HAP-1 (cell line): ENCODE measurements at regions not wholly inside any gene's neighbourhood (a gene's known extent, or its start where the extent isn't known, plus 50 kb on each side); places are given as distances from the start of the nearest gene placed in this dataset.
A peak's percentile ranks its signal among the peaks of the same experiment; 100 is the strongest.

Experiments
- DNase-seq, 2 experiments: peaks; one replicate each; pipeline ENCODE4 v3.0.0-alpha.2; 2016 to 2020; ENCODE audit warnings: low spot score in 2 of 2
- H3K27me3 ChIP-seq: fragments of 250-450 bp; sonication (Bioruptor Pico); 2 replicates; pipeline ENCODE4 v1.5.1; 2020; ENCODE audit warnings: low read depth, mild to moderate bottlenecking, moderate library complexity
- H3K36me3 ChIP-seq: fragments of 250-450 bp; sonication (Bioruptor Pico); replicated peaks from 2 replicates; pipeline ENCODE4 v1.5.1; 2020; ENCODE audit warnings: mild to moderate bottlenecking
- H3K4me1 ChIP-seq: fragments of 250-450 bp; sonication (Bioruptor Pico); 2 replicates; pipeline ENCODE4 v1.5.1; 2020; ENCODE audit warnings: mild to moderate bottlenecking
- H3K4me3 ChIP-seq: fragments of 250-450 bp; sonication (Bioruptor Pico); 2 replicates; pipeline ENCODE4 v1.5.1; 2020; ENCODE audit warnings: mild to moderate bottlenecking, moderate library complexity
- H3K9me3 ChIP-seq: fragments of 250-450 bp; sonication (Bioruptor Pico); 2 replicates; pipeline ENCODE4 v1.5.1; 2020; ENCODE audit warnings: mild to moderate bottlenecking, moderate library complexity
- in situ Hi-C: fragments of 300-500 bp; cut with MboI; formaldehyde crosslinking; loops from 3 replicates; pipeline ENCODE4 v1.14.3; 2020; ENCODE audit warnings: low sequenced_read_pairs, inconsistent platforms, mixed read lengths

DNA sequence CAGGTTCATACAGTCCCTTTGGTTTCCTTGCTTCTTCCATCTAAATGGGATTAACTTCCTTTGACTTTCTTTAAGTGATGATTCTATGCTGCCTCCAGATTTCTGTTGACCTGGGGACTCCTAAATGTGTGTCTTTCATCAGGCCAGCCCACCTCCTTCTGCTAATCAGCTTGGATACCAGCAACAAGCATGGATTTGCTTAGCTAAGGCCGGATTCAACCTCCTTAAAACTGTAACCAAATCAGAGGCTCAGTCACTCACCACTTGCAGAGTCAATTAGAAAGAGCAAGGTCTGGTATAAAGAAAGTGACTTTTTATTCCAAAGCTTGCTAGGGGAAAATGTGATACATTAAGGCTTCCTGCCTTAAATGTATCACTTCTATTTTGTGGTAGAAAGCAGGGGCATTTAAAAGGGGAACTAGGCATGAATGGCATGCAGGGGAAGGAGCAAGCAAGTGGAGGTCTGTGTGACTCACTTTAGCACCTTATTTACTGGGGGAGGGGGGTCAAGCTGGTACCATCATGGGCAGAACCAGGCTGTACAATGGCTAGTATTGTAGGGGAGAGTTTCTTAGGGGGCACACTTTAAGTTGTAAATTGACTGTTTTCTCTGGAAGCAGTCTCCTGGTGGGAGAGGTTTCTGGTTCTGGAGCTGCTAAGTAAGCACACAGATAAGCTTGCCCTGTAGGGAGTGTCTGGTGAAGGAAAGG, 239.0 kb upstream of the PDGFD start:
- H3K4me3 ChIP-seq: no peak overlapping the region
- H3K4me1 ChIP-seq: no peaks in the 10 kb centered on the region
- no peaks in the 10 kb centered on the region for H3K27me3 ChIP-seq
- H3K36me3 ChIP-seq: no peaks in the 10 kb centered on the region
- DNase-seq: no peak
- in situ Hi-C loops: no loop called here
- no peaks in the 10 kb centered on the region for H3K9me3 ChIP-seq

GRCh38 chr11:104394508-104394907, 230.6 kb upstream of the PDGFD start:
- Histone ChIP-seq H3K4me3 (no peak overlapping the region), H3K4me1 (no peaks in the 10 kb centered on the region), H3K9me3 (no peaks in the 10 kb centered on the region), H3K36me3 (no peaks in the 10 kb centered on the region), H3K27me3 (no peaks in the 10 kb centered on the region)
- DNase-seq: no peak
- in situ Hi-C loops: no loop called here

DNA sequence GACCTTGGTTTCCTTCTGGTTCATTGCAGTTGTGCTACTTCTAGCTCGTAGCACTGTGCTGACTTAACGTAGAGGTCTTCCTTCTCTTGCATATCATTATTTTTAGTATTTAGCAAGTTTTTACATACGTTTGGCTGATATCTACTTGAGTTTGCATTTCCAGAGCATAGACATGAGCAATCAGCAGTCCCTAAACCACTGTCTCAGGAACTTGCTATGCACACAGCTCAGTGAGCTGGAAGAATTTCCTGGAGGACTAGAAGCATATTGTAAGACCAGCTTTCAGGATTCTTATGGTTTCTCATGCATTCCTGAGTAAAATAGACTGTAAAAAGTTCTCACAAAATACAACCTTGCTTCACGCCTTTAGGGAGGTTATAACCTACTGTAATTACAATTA, 226.7 kb upstream of the PDGFD start:
- no peaks in the 10 kb centered on the region for H3K4me1 ChIP-seq
- no peak overlapping the region for H3K4me3 ChIP-seq

GRCh38 chr11:104385884-104386283, 221.9 kb upstream of the PDGFD start:
- Histone ChIP-seq H3K36me3 (no peaks in the 10 kb centered on the region), H3K4me3 (no peak overlapping the region), H3K27me3 (no peaks in the 10 kb centered on the region), H3K9me3 (no peaks in the 10 kb centered on the region), H3K4me1 (peaks cover 2% of the 10 kb centered on the region)
- in situ Hi-C loops: no loop called here
- DNase-seq: no peak

More for the DNA sequence above, 226.7 kb upstream of the PDGFD start:
- in situ Hi-C loops: no loop called here
- H3K9me3 ChIP-seq: no peaks in the 10 kb centered on the region
- no peaks in the 10 kb centered on the region for H3K27me3 ChIP-seq
- H3K36me3 ChIP-seq: no peaks in the 10 kb centered on the region
- no peak for DNase-seq

GRCh38 chr11:104380358-104380757, 216.4 kb upstream of the PDGFD start:
- Histone ChIP-seq H3K4me1 (peaks cover 10% of the 10 kb centered on the region), H3K4me3 (no peak overlapping the region), H3K36me3 (no peaks in the 10 kb centered on the region), H3K27me3 (no peaks in the 10 kb centered on the region), H3K9me3 (no peaks in the 10 kb centered on the region)
- DNase-seq: peak; percentile 13 to 67
- in situ Hi-C loops: no loop called here

DNA sequence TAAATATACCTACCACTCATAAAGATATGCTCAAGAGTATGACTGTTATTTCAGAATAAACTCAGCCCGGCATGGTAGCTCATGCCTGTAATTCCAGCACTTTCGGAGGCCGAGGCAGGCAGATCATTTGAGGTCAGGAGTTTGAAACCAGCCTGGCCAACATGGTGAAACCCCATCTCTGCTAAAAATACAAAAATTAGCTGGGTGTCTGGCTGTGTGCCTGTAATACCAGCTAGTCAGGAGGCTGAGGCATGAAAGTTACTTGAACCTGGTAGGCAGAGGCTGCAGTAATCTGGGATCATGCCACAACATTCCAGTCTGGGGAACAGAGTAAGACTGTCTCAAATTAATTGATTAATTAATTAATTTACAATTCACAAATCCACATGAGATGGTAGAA, 208.2 kb upstream of the PDGFD start:
- Histone ChIP-seq H3K4me3 (no peak overlapping the region), H3K36me3 (no peaks in the 10 kb centered on the region), H3K4me1 (no peaks in the 10 kb centered on the region), H3K9me3 (no peaks in the 10 kb centered on the region), H3K27me3 (no peaks in the 10 kb centered on the region)
- in situ Hi-C loops: no loop called here
- DNase-seq: no peak

GRCh38 chr11:104370478-104370877, 206.5 kb upstream of the PDGFD start:
- Histone ChIP-seq H3K4me1 (no peaks in the 10 kb centered on the region), H3K9me3 (no peaks in the 10 kb centered on the region), H3K27me3 (no peaks in the 10 kb centered on the region), H3K4me3 (no peak overlapping the region), H3K36me3 (no peaks in the 10 kb centered on the region)
- in situ Hi-C loops: no loop called here
- no peak for DNase-seq

GRCh38 chr11:104369761-104370160, 205.8 kb upstream of the PDGFD start:
- H3K27me3 ChIP-seq: no peaks in the 10 kb centered on the region
- H3K4me3 ChIP-seq: no peak overlapping the region
- H3K4me1 ChIP-seq: no peaks in the 10 kb centered on the region
- in situ Hi-C loops: no loop called here
- DNase-seq: no peak
- H3K9me3 ChIP-seq: no peaks in the 10 kb centered on the region
- H3K36me3 ChIP-seq: no peaks in the 10 kb centered on the region

DNA sequence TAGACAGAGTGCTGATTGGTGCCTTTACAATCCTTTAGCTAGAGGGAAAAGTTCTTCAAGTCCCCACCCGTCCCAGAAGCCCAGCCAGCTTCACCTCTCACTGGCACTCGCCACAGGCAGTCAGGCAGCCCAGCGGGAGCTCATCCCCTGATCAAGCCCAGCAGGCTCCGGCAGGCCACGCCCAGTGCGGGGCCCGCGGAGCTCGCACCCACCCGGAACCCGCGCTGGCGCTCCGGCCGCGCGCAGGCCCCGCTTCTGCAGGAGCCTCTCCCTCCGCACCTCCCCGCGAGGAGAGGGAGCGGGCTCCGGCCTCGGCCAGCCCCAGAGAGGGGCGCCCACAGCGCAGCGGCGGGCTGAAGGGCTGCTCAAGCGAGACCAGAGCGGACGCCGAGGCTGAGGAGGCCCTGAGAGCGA, 202.4 kb upstream of the PDGFD start:
- no peak overlapping the region for H3K4me3 ChIP-seq
- no peaks in the 10 kb centered on the region for H3K27me3 ChIP-seq
- no peak for DNase-seq
- no peaks in the 10 kb centered on the region for H3K9me3 ChIP-seq
- H3K4me1 ChIP-seq: no peaks in the 10 kb centered on the region
- no peaks in the 10 kb centered on the region for H3K36me3 ChIP-seq
- in situ Hi-C loops: no loop called here

- H3K27me3 ChIP-seq: no peaks in the 10 kb centered on the region
- DNase-seq: no peak
- H3K4me3 ChIP-seq: no peak overlapping the region
- H3K9me3 ChIP-seq: no peaks in the 10 kb centered on the region
- in situ Hi-C loops: no loop called here
- no peaks in the 10 kb centered on the region for H3K4me1 ChIP-seq
- no peaks in the 10 kb centered on the region for H3K36me3 ChIP-seq
Observed at GRCh38 chr11:104365676-104366075, 201.7 kb upstream of the PDGFD start.

DNA sequence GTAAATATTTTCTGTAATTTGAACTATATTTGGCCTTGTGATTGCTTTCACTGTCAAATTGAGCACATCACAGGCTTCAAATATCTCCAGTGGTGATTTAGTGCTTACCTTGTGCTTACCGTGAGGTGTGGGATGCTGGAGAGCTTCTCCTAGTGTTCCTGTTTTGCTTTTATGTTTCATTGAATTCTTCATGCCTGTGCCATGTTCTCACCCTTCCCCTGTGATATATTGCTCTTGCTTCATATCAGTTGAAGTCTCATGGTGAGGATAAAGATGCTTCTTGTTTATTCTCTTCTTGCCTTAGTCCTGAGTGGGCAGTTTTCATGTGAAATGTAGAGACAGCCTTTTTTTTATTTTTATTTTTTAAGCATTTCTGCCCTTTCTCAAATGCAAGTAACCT, 198.0 kb upstream of the PDGFD start:
- Histone ChIP-seq H3K36me3 (no peaks in the 10 kb centered on the region), H3K4me3 (no peak overlapping the region), H3K27me3 (no peaks in the 10 kb centered on the region), H3K4me1 (no peaks in the 10 kb centered on the region), H3K9me3 (no peaks in the 10 kb centered on the region)
- DNase-seq: no peak
- in situ Hi-C loops: no loop called here

DNA sequence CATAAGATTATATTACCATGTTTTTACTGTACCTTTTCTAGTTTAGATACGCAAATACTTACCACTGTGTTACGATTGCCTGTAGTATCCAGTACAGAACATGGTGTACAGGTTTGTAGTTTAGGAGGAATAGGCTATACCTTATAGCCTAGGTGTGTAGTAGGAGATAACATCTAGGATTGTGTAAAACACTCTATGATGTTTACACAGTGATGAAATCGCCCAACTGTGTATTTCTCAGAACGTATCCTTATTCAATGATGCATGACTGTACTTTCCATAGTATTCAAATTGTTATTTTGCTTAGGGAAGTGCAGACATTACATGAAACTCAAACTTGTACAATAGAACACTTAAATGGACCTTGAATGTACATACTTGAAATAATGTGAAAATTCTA, 188.1 kb upstream of the PDGFD start:
- in situ Hi-C loops: no loop called here
- no peaks in the 10 kb centered on the region for H3K4me1 ChIP-seq
- H3K36me3 ChIP-seq: no peaks in the 10 kb centered on the region
- DNase-seq: no peak
- H3K27me3 ChIP-seq: no peaks in the 10 kb centered on the region
- H3K9me3 ChIP-seq: no peaks in the 10 kb centered on the region
- H3K4me3 ChIP-seq: no peak overlapping the region

DNA sequence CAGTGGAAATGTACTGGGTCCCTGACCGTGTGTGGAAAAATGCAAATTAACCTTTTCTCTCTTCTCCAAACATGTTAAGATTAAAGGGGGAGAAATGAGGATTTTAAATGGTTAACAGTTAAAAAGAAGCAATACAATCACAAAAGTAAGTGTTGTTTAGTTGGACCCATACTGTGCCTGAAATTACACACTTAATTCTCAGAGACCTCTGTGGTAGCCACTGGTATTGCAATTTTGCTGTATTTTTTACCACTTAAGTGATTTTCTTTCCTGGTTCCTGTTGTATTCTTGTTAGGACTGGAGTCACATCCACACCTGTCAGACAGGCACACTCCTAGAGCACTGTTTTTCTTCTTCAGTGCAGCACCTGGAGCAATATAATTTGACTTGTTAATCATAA, 179.6 kb upstream of the PDGFD start:
- no peaks in the 10 kb centered on the region for H3K36me3 ChIP-seq
- 0 out of 2 replicates have a peak, but pooled peaks cover 3% of the 10 kb centered on the region for H3K4me1 ChIP-seq
- peak; percentile 19 to 28 for DNase-seq
- in situ Hi-C loops: no loop called here
- H3K27me3 ChIP-seq: no peaks in the 10 kb centered on the region
- no peak overlapping the region for H3K4me3 ChIP-seq
- H3K9me3 ChIP-seq: no peaks in the 10 kb centered on the region

DNA sequence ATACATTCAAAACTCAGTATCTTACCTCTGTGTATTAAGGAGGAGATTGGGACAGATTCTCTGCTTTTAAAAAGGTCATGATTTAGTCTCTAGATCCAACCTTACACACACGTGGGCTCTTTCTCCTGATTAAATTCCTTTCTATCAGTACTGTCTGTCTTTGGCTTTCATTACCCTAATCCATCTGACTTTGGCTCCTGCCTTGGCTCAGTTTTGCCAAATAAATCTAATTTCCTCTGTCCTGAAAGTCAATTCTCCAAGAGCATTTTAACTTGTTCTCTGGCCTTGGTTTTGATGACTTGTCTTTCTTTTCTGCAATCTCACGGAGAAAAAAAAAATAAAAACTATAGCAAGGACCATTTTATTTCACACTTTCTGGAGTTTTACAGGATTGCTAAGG, 176.6 kb upstream of the PDGFD start:
- H3K36me3 ChIP-seq: no peaks in the 10 kb centered on the region
- in situ Hi-C loops: no loop called here
- H3K9me3 ChIP-seq: no peaks in the 10 kb centered on the region
- DNase-seq: no peak
- H3K27me3 ChIP-seq: no peaks in the 10 kb centered on the region
- 0 out of 2 replicates have a peak, but pooled peaks cover 3% of the 10 kb centered on the region for H3K4me1 ChIP-seq
- no peak overlapping the region for H3K4me3 ChIP-seq

- Histone ChIP-seq H3K4me1 (0 out of 2 replicates have a peak, but pooled peaks cover 3% of the 10 kb centered on the region), H3K36me3 (no peaks in the 10 kb centered on the region), H3K27me3 (no peaks in the 10 kb centered on the region), H3K9me3 (no peaks in the 10 kb centered on the region), H3K4me3 (no peak overlapping the region)
- in situ Hi-C loops: no loop called here
- DNase-seq: no peak
Observed at GRCh38 chr11:104339380-104339831, 175.5 kb upstream of the PDGFD start.
